BLaER1 treated with 17β-estradiol and CSF1 and Interleukin-3, amounts not matched to agents 10 nM and 100 nM (cell line): ENCODE measurements at regions not wholly inside any gene's neighbourhood (a gene's known extent, or its start where the extent isn't known, plus 50 kb on each side); places are given as distances from the start of the nearest gene placed in this dataset.

ENCODE experiments used
- H3K27ac ChIP-seq, 11 experiments: shearing (Covaris generic); formaldehyde crosslinking; 2 replicates each; pipeline ENCODE4 v1.8.1; 2022
- H3K27me3 ChIP-seq, 11 experiments: shearing (Covaris generic); formaldehyde crosslinking; 2 replicates each; pipeline ENCODE4 v1.8.1; 2022
- H3K36me3 ChIP-seq, 11 experiments: shearing (Covaris generic); formaldehyde crosslinking; 2 replicates each; pipeline ENCODE4 v1.8.1; 2022
- H3K4me1 ChIP-seq, 10 experiments: shearing (Covaris generic); formaldehyde crosslinking; 2 replicates each; pipeline ENCODE4 v1.8.1; 2022
- H3K4me2 ChIP-seq, 11 experiments: shearing (Covaris generic); formaldehyde crosslinking; 2 replicates each; pipeline ENCODE4 v1.8.1; 2022
- H3K4me3 ChIP-seq, 10 experiments: shearing (Covaris generic); formaldehyde crosslinking; 2 replicates each; pipeline ENCODE4 v1.8.1; 2022
- H3K9ac ChIP-seq, 11 experiments: shearing (Covaris generic); formaldehyde crosslinking; 2 replicates each; pipeline ENCODE4 v1.8.1; 2022
- H3K9me3 ChIP-seq, 11 experiments: shearing (Covaris generic); formaldehyde crosslinking; replicated peaks in 1 of 11; 2 replicates each; pipeline ENCODE4 v1.8.1; 2022
- H4K20me1 ChIP-seq, 11 experiments: shearing (Covaris generic); formaldehyde crosslinking; 2 replicates each; pipeline ENCODE4 v1.8.1; 2022
- Cebpa-rat ChIP-seq, 11 experiments: shearing (Covaris generic); IDR thresholded peaks; 2 replicates each; pipeline ENCODE4 v1.8.1; 2022

DNA sequence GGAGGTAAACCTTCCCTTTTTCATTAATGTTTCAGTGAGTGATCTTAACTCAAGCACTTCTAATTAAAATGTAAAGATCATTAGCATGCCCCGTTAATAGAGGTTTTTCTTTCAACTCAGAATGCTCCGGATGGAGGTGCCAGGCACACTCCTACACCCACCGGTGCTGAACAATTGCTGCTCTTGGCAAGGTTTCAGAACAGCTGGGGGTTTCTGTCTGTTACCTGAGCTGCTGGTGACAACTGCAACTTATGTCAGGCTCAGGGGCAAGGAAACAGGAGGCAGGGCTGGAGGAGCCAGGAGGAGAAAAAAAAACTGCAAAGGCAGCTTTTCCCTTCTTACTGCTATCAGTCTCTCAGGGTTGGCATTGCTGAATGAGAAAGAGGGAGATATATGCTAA lies 250.1 kb downstream of the DIPK2A start:
- Histone ChIP-seq H3K4me2 (no peak overlapping the region), H3K27ac (no peak overlapping the region), H3K36me3 (no peaks in the 10 kb centered on the region), H3K27me3 (no peaks in the 10 kb centered on the region), H4K20me1 (no peaks in the 10 kb centered on the region), H3K4me3 (no peak overlapping the region), H3K9me3 (peaks cover 0 to 7% (median 0%) of the 10 kb centered on the region in 11 experiments; a peak in 4 of 22 replicates), H3K4me1 (peaks cover 0 to 6% (median 0%) of the 10 kb centered on the region in 10 experiments; a peak in 1 of 20 replicates), H3K9ac (no peak overlapping the region)
- TF ChIP-seq Cebpa-rat (IDR thresholded peaks at IDR 0.05), result no peak

DNA sequence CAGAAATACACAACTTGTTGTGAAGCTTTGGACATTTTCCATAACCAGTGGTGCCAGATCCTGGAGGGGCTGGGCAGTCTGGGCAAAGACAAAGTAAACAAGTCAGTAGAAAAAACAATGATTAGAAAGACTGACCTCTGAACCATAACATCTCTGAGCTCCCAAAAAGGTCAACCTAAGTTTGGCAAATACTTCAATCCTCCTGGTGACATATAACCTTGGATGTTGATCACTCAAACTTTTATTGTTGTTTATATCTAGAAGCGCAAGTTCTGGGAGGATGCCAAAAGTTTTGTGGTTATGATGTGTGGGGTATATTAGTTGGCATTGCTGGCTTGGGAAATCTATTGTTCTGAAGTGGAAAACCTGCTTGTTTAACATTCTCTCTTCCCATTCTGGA lies 257.7 kb downstream of the DIPK2A start:
- H3K9me3 ChIP-seq, result no peaks in the 10 kb centered on the region
- H3K36me3 ChIP-seq, result no peaks in the 10 kb centered on the region

DNA sequence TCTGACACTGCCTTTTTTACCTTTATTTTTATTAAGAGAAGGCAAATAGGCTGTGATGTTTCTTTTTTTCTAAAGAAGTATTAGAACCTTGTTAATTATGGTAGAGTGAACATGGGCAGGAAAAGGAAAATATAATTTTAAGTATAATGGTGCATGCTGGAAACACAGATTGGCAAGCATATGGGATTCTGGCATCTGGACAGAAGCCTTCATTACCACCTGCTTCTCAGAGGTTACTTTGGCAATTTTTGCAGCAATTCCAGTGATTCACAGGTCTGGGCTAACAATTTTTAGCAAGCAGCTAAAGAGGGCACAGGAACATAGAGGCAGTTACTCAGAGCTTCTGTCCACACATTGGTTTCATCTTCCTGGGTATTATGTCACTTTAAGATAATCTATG lies 258.3 kb downstream of the DIPK2A start:
- H4K20me1 ChIP-seq, result no peaks in the 10 kb centered on the region
- peaks cover 0 to 13% (median 0%) of the 10 kb centered on the region in 10 experiments; a peak in 1 of 20 replicates for H3K4me1 ChIP-seq
- H3K36me3 ChIP-seq, result no peaks in the 10 kb centered on the region
- no peaks in the 10 kb centered on the region for H3K9me3 ChIP-seq
- H3K27me3 ChIP-seq, result no peaks in the 10 kb centered on the region
- no peak for TF ChIP-seq Cebpa-rat (IDR thresholded peaks at IDR 0.05)
- H3K9ac ChIP-seq, result no peak overlapping the region
- no peak overlapping the region for H3K4me3 ChIP-seq
- no peak overlapping the region for H3K4me2 ChIP-seq
- H3K27ac ChIP-seq, result no peak overlapping the region

More for the DNA sequence above, 257.7 kb downstream of the DIPK2A start:
- no peak overlapping the region for H3K4me3 ChIP-seq
- H4K20me1 ChIP-seq, result no peaks in the 10 kb centered on the region
- H3K4me1 ChIP-seq, result peaks cover 0 to 13% (median 0%) of the 10 kb centered on the region in 10 experiments; a peak in 1 of 20 replicates
- no peaks in the 10 kb centered on the region for H3K27me3 ChIP-seq
- H3K27ac ChIP-seq, result no peak overlapping the region
- no peak overlapping the region for H3K9ac ChIP-seq
- TF ChIP-seq Cebpa-rat (IDR thresholded peaks at IDR 0.05), result no peak
- no peak overlapping the region for H3K4me2 ChIP-seq

DNA sequence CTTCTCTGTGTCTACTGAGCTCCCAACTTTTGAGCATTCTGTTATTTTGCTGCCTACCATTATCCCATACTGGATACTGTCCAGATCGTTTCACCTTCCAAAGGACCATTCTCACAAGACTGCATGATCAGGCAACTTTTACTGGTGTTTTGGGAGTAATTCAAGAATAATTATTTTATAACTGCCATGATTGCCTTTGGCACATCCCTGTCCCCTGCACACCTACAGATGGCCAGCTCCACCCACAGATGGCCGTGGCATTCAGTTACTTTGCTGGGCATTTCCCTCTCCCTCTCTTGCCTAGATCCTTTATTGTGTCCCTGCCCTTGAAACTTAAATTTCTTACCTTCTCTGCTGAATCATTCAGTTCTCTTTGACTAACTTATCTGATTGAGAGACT lies 263.9 kb downstream of the DIPK2A start:
- Histone ChIP-seq H3K4me2 (no peak overlapping the region), H3K27me3 (no peaks in the 10 kb centered on the region), H3K9me3 (no peaks in the 10 kb centered on the region), H3K4me1 (0 out of 20 replicates have a peak, but pooled peaks cover 0 to 4% (median 0%) of the 10 kb centered on the region in 10 experiments), H3K9ac (no peak overlapping the region), H3K27ac (no peak overlapping the region), H3K4me3 (no peak overlapping the region), H4K20me1 (no peaks in the 10 kb centered on the region), H3K36me3 (no peaks in the 10 kb centered on the region)
- TF ChIP-seq Cebpa-rat (IDR thresholded peaks at IDR 0.05), result no peak

DNA sequence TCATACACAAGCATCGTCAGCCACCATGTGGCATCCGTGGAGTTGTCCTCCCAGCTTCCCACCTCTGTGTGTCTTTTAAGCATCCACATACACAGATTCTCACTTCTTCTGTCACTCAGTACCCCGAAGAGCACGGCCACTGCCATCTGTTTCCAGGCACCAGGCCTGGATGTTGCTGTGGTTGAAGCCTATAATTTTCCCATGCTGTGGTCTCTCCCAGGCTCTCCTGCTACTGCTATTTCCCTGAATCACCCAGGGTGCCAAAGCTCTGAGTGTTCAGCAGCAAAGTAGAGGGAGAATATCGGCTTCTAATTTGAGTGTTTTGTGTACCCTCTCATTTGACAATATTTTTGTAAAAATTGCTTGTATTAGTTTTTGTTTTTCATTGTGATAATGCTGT lies 265.7 kb downstream of the DIPK2A start:
- no peak overlapping the region for H3K4me3 ChIP-seq
- no peaks in the 10 kb centered on the region for H4K20me1 ChIP-seq
- no peaks in the 10 kb centered on the region for H3K9me3 ChIP-seq
- no peak overlapping the region for H3K4me2 ChIP-seq
- no peak overlapping the region for H3K27ac ChIP-seq
- no peak for TF ChIP-seq Cebpa-rat (IDR thresholded peaks at IDR 0.05)
- H3K36me3 ChIP-seq, result no peaks in the 10 kb centered on the region
- H3K4me1 ChIP-seq, result 0 out of 20 replicates have a peak, but pooled peaks cover 0 to 4% (median 0%) of the 10 kb centered on the region in 10 experiments
- no peak overlapping the region for H3K9ac ChIP-seq
- no peaks in the 10 kb centered on the region for H3K27me3 ChIP-seq

DNA sequence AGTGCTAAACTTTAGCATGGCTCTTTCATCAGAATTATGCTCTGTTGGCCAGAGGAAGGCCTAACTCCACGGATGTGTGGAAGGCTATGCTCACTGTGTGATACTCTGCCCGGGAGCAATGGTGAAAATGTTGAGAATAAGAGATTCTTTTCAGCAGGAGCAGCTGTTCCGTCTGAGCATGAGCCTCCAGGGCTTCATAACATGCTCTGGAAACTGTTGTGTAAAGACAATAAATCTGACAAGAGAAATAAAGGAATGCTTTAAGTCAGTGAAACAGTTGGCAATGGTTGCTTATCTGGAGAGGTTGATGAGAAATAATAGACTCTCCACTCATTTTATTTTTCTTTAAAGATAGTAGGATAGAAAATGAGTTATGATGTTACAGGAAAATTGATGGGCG lies 269.8 kb downstream of the DIPK2A start:
- no peaks in the 10 kb centered on the region for H3K36me3 ChIP-seq
- H3K27me3 ChIP-seq, result no peaks in the 10 kb centered on the region
- no peak overlapping the region for H3K9ac ChIP-seq
- H3K4me1 ChIP-seq, result no peaks in the 10 kb centered on the region
- no peak overlapping the region for H3K4me3 ChIP-seq
- no peak overlapping the region for H3K4me2 ChIP-seq
- TF ChIP-seq Cebpa-rat (IDR thresholded peaks at IDR 0.05), result no peak
- H3K27ac ChIP-seq, result no peak overlapping the region
- H4K20me1 ChIP-seq, result no peaks in the 10 kb centered on the region
- no peaks in the 10 kb centered on the region for H3K9me3 ChIP-seq

DNA sequence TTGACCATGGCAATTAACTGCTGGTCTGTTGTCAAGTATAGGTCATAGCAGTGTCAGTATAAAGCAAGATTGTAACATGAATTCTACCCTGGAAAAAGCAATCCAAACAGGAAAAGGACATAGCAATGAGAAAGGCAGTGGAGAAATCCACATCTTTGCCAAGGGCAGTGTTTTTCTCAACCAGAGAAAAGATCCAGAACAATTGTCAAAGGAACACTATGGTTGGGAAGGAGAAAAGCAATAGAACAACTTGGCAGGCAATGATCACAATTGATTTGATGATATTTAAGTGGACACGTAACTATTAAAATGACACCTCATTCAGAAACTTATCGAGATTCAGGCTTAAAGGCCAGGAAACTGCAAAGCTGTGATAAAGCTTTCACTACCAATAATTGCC lies 271.1 kb downstream of the DIPK2A start:
- no peak overlapping the region for H3K9ac ChIP-seq
- H3K4me3 ChIP-seq, result no peak overlapping the region
- H4K20me1 ChIP-seq, result no peaks in the 10 kb centered on the region
- no peak overlapping the region for H3K27ac ChIP-seq
- no peak for TF ChIP-seq Cebpa-rat (IDR thresholded peaks at IDR 0.05)
- no peaks in the 10 kb centered on the region for H3K27me3 ChIP-seq
- H3K4me1 ChIP-seq, result no peaks in the 10 kb centered on the region
- no peak overlapping the region for H3K4me2 ChIP-seq
- H3K9me3 ChIP-seq, result no peaks in the 10 kb centered on the region
- H3K36me3 ChIP-seq, result no peaks in the 10 kb centered on the region

DNA sequence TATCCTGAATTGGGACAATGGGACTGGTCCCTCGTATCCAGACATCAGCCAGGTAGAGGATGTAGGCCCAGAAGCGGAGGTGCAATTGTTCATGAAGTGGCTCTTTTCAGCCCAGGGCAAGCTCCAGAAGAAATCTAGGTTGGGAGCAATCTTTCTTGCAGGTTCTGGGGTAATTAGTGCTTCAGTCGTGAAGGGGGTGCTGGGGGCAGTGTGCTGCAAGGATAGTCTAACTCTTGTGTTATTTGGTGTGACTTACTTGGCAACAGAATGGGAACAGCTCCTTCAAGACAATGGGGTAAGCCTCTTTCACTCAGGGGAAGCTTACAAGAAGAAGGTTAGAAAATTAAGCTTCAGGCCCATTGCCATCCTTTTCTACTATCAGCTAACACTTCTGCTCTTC lies 273.0 kb downstream of the DIPK2A start:
- TF ChIP-seq Cebpa-rat (IDR thresholded peaks at IDR 0.05), result no peak
- Histone ChIP-seq H3K9me3 (no peaks in the 10 kb centered on the region; a peak in 1 of 22 replicates), H3K4me1 (no peaks in the 10 kb centered on the region), H3K36me3 (no peaks in the 10 kb centered on the region), H3K4me3 (no peak overlapping the region), H3K4me2 (no peak overlapping the region), H3K27me3 (no peaks in the 10 kb centered on the region), H3K27ac (no peak overlapping the region), H4K20me1 (no peaks in the 10 kb centered on the region), H3K9ac (no peak overlapping the region)

DNA sequence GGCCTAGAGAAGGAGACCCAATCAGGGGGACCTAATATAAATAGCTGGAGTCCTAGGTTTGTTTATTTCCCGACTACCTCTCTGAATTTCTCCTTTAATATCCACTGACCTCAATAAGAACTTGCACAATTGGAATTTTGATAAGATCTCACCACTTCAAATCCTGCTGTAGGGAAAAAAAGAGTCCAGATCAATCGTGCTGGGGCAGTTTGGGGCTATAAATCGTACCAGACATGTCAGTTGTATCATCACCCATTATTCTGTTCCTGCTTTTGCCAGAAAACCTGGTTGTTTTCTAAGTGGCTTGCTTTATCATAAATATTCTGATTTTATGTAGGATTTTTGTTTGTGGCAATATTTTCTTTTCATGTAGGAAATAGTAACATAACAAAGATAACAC lies 281.3 kb downstream of the DIPK2A start:
- TF ChIP-seq Cebpa-rat (IDR thresholded peaks at IDR 0.05), result no peak
- no peak overlapping the region for H3K4me2 ChIP-seq
- no peaks in the 10 kb centered on the region for H4K20me1 ChIP-seq
- H3K27me3 ChIP-seq, result no peaks in the 10 kb centered on the region; a peak in 1 of 22 replicates
- no peaks in the 10 kb centered on the region; a peak in 1 of 22 replicates for H3K9me3 ChIP-seq
- no peak overlapping the region for H3K4me3 ChIP-seq
- H3K36me3 ChIP-seq, result no peaks in the 10 kb centered on the region
- H3K4me1 ChIP-seq, result peaks cover 0 to 27% (median 0%) of the 10 kb centered on the region in 10 experiments; a peak in 6 of 20 replicates
- H3K27ac ChIP-seq, result no peak overlapping the region
- no peak overlapping the region for H3K9ac ChIP-seq

DNA sequence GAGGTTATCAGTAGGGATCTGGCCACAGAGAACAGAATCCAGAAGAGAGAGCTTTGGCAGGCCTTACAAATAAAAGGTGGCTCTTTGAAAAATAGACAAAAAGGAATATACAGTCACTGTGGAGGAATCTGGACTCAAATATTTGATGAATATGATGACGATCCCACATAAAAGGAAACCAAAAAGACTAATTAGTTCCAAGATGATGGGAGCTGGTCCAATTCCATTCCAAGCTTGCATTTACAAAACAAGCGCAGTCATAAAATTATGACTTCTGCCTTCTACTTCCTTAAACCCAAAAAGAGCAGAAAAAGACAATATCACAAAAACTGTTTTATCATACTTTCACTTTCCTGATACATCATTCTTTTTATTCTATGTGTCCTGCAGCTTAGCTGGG lies 285.8 kb downstream of the DIPK2A start:
- Histone ChIP-seq H3K36me3 (no peaks in the 10 kb centered on the region), H3K9ac (no peak overlapping the region), H3K4me1 (peaks cover 0 to 27% (median 0%) of the 10 kb centered on the region in 10 experiments; a peak in 6 of 20 replicates), H3K27me3 (no peaks in the 10 kb centered on the region; a peak in 1 of 22 replicates), H4K20me1 (no peaks in the 10 kb centered on the region), H3K4me2 (peak overlapping the region in 3 of 11 experiments; percentile 55 to 84 (median 81); a peak in 6 of 22 replicates), H3K9me3 (no peaks in the 10 kb centered on the region), H3K4me3 (no peak overlapping the region), H3K27ac (no peak overlapping the region)
- TF ChIP-seq Cebpa-rat (IDR thresholded peaks at IDR 0.05), result no peak
